ENCODE measurements at regions not wholly inside any gene's neighbourhood (a gene's known extent, or its start where the extent isn't known, plus 50 kb on each side); places are given as distances from the start of the nearest gene placed in this dataset.

DNA sequence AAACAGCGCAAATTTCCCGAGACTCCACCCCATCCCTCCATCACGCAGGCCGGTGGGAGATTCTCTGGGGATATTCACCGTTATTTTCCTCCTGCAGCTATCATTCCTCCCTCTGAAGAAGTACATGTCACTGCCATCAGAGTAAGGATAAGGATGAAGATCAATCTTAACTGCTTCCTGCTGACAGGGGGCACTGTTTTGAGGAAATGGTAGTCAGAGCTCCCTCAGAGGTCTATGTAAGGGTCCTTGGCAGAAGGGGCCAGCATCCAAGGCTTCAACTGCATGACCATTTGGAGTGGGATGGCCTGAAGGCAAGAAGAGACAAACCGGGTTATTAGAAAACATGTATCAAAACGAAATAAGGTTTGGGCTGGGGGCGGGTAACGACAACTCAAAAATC lies 111.5 kb downstream of the KCNK1 start:
- Mint-ChIP-seq H3K27ac (ENCODE audit: unreplicated experiment) (no peak overlapping the region), H3K36me3 (ENCODE audit: low read depth, unreplicated experiment) (no peaks in the 10 kb centered on the region), H3K27me3 (ENCODE audit: low read depth, unreplicated experiment) (peaks cover 6% of the 10 kb centered on the region), H3K4me1 (ENCODE audit: low read depth, unreplicated experiment) (no peaks in the 10 kb centered on the region), H3K4me3 (ENCODE audit: unreplicated experiment) (no peak overlapping the region), H3K9me3 (ENCODE audit: unreplicated experiment) (no peaks in the 10 kb centered on the region)
- no peaks in the 10 kb centered on the region for H3K4me1 ChIP-seq (ENCODE audit: insufficient read depth, low read length)
- no peaks in the 10 kb centered on the region for H3K27me3 ChIP-seq (ENCODE audit: insufficient read depth, low read length)
- H2AFZ ChIP-seq (ENCODE audit: low read depth, low read length): no peak overlapping the region
- H3K9me3 ChIP-seq (ENCODE audit: insufficient read depth, low read depth, low read length): peaks cover 3% of the 10 kb centered on the region
- DNase-seq (ENCODE audit: low read depth) (no peak), FAIRE-seq (no peak)
- H3K79me2 ChIP-seq (ENCODE audit: insufficient read depth, low read length): no peaks in the 10 kb centered on the region
- TF ChIP-seq, protein P1, sequence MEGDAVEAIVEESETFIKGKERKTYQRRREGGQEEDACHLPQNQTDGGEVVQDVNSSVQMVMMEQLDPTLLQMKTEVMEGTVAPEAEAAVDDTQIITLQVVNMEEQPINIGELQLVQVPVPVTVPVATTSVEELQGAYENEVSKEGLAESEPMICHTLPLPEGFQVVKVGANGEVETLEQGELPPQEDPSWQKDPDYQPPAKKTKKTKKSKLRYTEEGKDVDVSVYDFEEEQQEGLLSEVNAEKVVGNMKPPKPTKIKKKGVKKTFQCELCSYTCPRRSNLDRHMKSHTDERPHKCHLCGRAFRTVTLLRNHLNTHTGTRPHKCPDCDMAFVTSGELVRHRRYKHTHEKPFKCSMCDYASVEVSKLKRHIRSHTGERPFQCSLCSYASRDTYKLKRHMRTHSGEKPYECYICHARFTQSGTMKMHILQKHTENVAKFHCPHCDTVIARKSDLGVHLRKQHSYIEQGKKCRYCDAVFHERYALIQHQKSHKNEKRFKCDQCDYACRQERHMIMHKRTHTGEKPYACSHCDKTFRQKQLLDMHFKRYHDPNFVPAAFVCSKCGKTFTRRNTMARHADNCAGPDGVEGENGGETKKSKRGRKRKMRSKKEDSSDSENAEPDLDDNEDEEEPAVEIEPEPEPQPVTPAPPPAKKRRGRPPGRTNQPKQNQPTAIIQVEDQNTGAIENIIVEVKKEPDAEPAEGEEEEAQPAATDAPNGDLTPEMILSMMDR (IDR thresholded peaks at IDR 0.05; ENCODE audit: insufficient read depth, low read depth, low read length): no peak
- TF ChIP-seq EZH2 (IDR thresholded peaks at IDR 0.05; ENCODE audit: insufficient read depth, low read length): no peak
- H3K27ac ChIP-seq (ENCODE audit: low read depth, low read length): no peak overlapping the region
- no peak overlapping the region for H3K9ac ChIP-seq (ENCODE audit: low read length)
- no peaks in the 10 kb centered on the region for H4K20me1 ChIP-seq (ENCODE audit: insufficient read depth, low read length)
- no peak overlapping the region for H3K4me2 ChIP-seq (ENCODE audit: low read length)
- H3K36me3 ChIP-seq (ENCODE audit: insufficient read depth, low read length): no peaks in the 10 kb centered on the region
- no peak overlapping the region for H3K4me3 ChIP-seq (ENCODE audit: insufficient read depth, low read depth, low read length)

DNA sequence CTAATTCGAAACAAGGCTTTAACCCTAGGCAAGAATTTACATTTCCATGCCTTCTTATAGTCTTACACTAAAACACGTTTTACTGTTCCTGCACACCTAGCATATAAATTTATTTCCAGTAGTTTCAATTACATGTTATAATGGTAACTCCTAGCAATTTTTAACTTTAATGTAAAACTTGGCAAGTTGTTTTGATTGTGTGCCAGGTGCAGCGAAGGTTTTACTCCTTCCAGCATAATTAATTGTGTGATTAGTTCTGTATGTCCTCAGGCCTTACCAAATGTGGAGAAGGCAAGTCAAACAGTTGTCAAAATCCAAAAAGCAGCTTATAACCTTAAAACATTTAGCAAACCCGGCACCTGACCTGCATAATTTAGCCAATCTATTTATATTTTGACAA lies 114.8 kb downstream of the KCNK1 start:
- H3K27ac ChIP-seq (ENCODE audit: low read depth, low read length): no peak overlapping the region
- no peaks in the 10 kb centered on the region for H4K20me1 ChIP-seq (ENCODE audit: insufficient read depth, low read length)
- H3K79me2 ChIP-seq (ENCODE audit: insufficient read depth, low read length): no peaks in the 10 kb centered on the region
- H3K4me2 ChIP-seq (ENCODE audit: low read length): no peak overlapping the region
- no peak overlapping the region for H3K9ac ChIP-seq (ENCODE audit: low read length)
- Mint-ChIP-seq H3K4me1 (ENCODE audit: low read depth, unreplicated experiment) (no peaks in the 10 kb centered on the region), H3K9me3 (ENCODE audit: unreplicated experiment) (no peaks in the 10 kb centered on the region), H3K4me3 (ENCODE audit: unreplicated experiment) (no peak overlapping the region), H3K27ac (ENCODE audit: unreplicated experiment) (no peak overlapping the region), H3K36me3 (ENCODE audit: low read depth, unreplicated experiment) (no peaks in the 10 kb centered on the region), H3K27me3 (ENCODE audit: low read depth, unreplicated experiment) (peaks cover 6% of the 10 kb centered on the region)
- DNase-seq (ENCODE audit: low read depth) (no peak), FAIRE-seq (no peak)
- TF ChIP-seq EZH2 (IDR thresholded peaks at IDR 0.05; ENCODE audit: insufficient read depth, low read length): no peak
- TF ChIP-seq, protein P1 (IDR thresholded peaks at IDR 0.05; ENCODE audit: insufficient read depth, low read depth, low read length): no peak
- no peak overlapping the region for H2AFZ ChIP-seq (ENCODE audit: low read depth, low read length)
- no peak overlapping the region for H3K4me3 ChIP-seq (ENCODE audit: insufficient read depth, low read depth, low read length)
- H3K9me3 ChIP-seq (ENCODE audit: insufficient read depth, low read depth, low read length): no peaks in the 10 kb centered on the region
- no peaks in the 10 kb centered on the region for H3K4me1 ChIP-seq (ENCODE audit: insufficient read depth, low read length)
- H3K27me3 ChIP-seq (ENCODE audit: insufficient read depth, low read length): no peaks in the 10 kb centered on the region
- H3K36me3 ChIP-seq (ENCODE audit: insufficient read depth, low read length): no peaks in the 10 kb centered on the region

DNA sequence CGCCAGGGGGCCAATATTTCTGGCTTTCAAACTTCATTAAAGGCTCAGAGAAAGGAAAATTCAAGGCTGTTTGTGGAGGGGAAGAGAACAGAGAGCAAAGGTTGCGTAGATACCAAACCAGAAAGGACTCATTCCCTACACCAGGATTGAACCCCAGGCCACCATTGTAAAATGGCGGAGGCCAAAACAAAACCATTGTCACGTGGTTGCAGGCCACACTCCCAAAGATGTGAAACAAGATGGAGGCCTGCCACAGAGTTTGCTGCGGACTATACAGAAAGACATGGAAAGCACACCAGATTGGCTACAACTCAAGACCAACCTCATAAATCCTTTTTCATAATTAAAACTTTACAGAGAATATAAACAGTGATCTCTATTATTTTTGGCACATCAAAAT lies 116.5 kb downstream of the KCNK1 start:
- H2AFZ ChIP-seq (ENCODE audit: low read depth, low read length): no peak overlapping the region
- H3K27ac Mint-ChIP-seq (ENCODE audit: unreplicated experiment): no peak overlapping the region

More for the DNA sequence above, 116.5 kb downstream of the KCNK1 start:
- Mint-ChIP-seq H3K4me3 (ENCODE audit: unreplicated experiment) (no peak overlapping the region), H3K9me3 (ENCODE audit: unreplicated experiment) (no peaks in the 10 kb centered on the region), H3K27me3 (ENCODE audit: low read depth, unreplicated experiment) (peaks cover 4% of the 10 kb centered on the region), H3K4me1 (ENCODE audit: low read depth, unreplicated experiment) (no peaks in the 10 kb centered on the region), H3K36me3 (ENCODE audit: low read depth, unreplicated experiment) (no peaks in the 10 kb centered on the region)
- no peaks in the 10 kb centered on the region for H3K4me1 ChIP-seq (ENCODE audit: insufficient read depth, low read length)
- no peak for FAIRE-seq
- H3K4me2 ChIP-seq (ENCODE audit: low read length): no peak overlapping the region
- TF ChIP-seq, protein P1 (IDR thresholded peaks at IDR 0.05; ENCODE audit: insufficient read depth, low read depth, low read length): no peak
- TF ChIP-seq EZH2 (IDR thresholded peaks at IDR 0.05; ENCODE audit: insufficient read depth, low read length): no peak
- no peak for DNase-seq (ENCODE audit: low read depth)
- no peak overlapping the region for H3K27ac ChIP-seq (ENCODE audit: low read depth, low read length)
- H3K36me3 ChIP-seq (ENCODE audit: insufficient read depth, low read length): no peaks in the 10 kb centered on the region
- H3K4me3 ChIP-seq (ENCODE audit: insufficient read depth, low read depth, low read length): no peak overlapping the region
- no peaks in the 10 kb centered on the region for H3K79me2 ChIP-seq (ENCODE audit: insufficient read depth, low read length)
- no peaks in the 10 kb centered on the region for H3K27me3 ChIP-seq (ENCODE audit: insufficient read depth, low read length)
- H3K9me3 ChIP-seq (ENCODE audit: insufficient read depth, low read depth, low read length): no peaks in the 10 kb centered on the region
- no peaks in the 10 kb centered on the region for H4K20me1 ChIP-seq (ENCODE audit: insufficient read depth, low read length)
- H3K9ac ChIP-seq (ENCODE audit: low read length): no peak overlapping the region
